ENCODE measurements at regions not wholly inside any gene's neighbourhood (a gene's known extent, or its start where the extent isn't known, plus 50 kb on each side); places are given as distances from the start of the nearest gene placed in this dataset.
"Not testable (repeated sequence)": the region's sequence is repeated elsewhere in the genome, so short reads cannot be mapped to it uniquely, and the experiment has no call there.

GRCh38 chr1:5632814-5633213 is 359.4 kb downstream of the NPHP4 start:
- DNase-seq (ENCODE audit: low read depth) = no peak

DNA sequence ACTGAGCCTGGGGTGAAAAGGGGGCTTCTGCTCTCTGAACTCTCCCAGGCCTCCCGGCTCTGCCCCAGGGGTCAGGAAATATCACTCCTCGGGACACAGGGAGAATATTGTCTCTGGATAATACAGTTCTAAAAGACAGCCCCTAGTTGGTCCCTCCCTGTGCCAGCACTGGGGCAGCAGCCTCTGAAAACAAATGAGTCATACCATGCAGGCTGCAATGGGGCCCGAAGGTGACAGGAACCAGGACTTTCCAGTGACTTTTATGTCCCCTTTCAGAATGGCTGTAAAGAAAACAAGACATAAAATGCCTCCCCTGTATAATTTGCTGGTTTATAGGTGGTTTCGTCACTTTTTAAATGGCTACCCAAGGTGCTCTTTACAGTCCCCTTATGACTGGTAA is 360.0 kb downstream of the NPHP4 start:
- DNase-seq (ENCODE audit: low read depth) = no peak

DNA sequence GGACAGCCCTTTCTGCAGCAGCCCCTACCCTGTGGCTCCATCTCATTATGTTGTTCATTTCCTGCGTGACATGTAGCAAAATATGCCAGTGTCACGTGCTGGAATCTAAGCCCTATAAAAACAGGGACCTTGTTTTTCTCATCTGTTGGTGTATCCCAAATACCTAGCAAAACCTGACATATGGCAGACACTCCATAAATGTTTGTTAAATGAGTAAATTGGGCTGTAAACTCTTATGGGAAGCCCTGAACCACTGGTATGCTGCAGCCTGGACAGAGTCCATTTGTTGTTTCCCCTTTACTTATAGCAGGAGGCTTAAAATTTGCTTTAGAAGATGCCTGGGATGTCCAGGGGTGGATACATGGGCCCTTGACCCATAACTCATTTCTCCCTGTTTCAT is 363.8 kb downstream of the NPHP4 start:
- no peak for DNase-seq (ENCODE audit: low read depth)

- DNase-seq (ENCODE audit: low read depth) = no peak
Observed at GRCh38 chr1:5623399-5623798, 368.8 kb downstream of the NPHP4 start.

GRCh38 chr1:5622412-5622811 is 369.8 kb downstream of the NPHP4 start:
- no peak for DNase-seq (ENCODE audit: low read depth)

- no peak for DNase-seq (ENCODE audit: low read depth)
Observed at GRCh38 chr1:5621692-5622091, 370.5 kb downstream of the NPHP4 start.

DNA sequence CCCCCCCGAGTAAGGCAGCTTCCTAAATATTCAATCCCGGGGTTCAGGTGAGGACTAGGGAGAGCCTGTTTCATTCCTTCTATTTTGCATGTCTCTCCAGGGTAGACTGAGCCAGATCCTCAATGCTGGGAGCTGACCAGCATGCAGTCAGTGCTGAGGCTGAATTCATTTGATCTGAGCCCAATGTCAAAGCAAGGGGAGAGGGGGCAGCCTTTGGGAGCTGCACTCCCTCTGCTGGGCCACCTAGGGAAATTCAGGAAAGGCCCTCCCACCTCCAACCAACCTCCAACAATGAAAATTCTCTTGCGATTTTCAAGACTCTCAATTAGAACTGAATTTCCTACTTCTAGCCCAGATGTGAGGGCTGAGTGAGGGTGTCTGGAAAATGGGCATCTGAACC is 371.2 kb downstream of the NPHP4 start:
- DNase-seq (ENCODE audit: low read depth) = no peak

- no peak for DNase-seq (ENCODE audit: low read depth)
Observed at GRCh38 chr1:5620418-5620817, 371.8 kb downstream of the NPHP4 start.

DNA sequence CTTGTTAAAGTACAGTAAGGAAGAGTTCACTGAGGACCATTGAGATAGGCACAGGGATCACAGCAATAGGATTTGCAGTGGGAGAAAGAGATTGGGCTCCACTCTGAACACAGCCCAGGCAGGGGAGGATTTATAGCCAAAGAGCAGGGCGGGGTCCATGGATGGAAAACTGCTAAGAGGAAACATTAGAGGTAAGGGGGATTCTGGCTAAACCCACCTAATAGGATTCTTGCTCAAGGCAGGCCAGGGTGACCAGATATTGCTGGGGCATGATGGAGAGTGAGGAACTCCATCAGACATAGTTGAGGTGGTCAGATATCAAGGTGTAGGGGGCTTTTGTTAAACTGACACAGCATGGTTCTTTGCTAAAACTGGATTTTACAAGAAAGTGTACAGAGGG is 372.8 kb downstream of the NPHP4 start:
- DNase-seq (ENCODE audit: low read depth) = no peak

DNA sequence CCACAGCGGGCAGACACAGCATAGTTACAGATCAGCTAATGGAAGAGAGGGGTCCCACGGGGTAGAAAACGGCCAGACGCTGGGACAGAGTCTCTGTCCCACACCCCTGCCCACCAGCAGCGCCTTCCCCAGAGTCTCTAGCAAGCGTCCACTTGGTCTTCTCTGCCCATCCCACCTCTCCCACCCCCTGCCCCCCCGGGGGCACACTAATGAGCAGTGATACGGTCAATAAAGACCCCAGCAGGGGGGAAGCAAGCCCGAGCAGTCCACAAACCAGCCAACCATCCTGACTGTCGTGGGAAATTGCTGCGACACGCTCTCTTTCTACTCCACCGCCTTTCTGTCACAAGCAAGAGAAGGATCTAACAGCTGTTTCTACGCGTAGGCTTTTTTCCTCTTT is 374.7 kb downstream of the NPHP4 start:
- DNase-seq (ENCODE audit: low read depth) = no peak

DNA sequence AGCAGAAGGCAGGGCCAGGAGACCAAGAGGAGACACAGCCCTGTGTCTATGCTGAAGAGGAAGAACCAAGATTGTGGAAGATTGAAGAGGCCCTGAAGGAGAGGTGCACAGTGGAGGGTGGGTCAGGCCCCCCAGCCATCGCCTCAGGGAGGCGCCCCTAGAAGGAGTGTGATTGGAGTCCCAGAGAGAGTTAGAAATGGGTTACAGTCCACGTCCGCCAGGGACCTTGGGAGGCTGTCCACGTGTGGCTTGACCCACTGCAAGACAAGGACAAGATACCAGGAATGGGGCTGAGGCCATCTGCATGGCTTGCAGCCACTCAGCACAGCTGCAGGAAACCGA is 375.1 kb downstream of the NPHP4 start:
- DNase-seq (ENCODE audit: low read depth) = no peak

DNA sequence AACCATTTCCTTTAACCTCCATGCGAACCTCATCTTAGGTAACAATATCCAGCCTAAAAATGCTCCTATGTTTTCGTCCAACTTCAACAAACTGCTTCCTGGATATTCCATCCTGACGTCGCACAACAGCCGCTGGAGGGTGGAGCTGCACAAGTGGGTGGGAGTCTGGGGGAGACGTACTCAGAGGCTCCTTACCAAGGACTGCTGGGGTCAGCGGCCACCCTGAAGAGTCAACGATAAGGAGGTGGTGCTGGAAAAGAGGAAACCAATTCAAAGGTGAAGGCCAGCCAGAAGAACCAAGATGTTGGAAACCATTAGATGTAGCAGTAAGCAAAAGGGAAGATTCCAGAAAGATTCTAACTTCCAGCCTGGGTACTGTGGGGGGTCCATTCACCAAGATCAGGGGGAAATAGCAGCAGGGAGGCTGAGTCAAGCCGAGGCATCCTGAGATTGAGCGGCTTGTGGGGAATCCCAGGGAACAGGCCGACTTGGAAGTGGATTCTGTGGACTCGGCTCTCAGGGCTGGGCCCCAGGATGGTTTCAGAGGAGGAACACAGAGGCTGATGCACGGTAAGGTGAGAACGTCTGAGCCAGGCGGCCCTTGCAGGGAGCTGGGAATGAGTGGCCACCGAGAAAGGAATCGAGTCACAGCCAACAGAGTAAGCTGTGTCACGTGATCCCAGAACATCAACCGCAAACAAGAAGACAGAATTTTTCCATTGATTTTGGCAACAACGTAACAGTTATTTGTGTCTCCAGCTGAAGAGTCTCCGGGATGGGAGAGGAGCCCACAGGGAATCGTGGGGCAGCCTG is 375.7 kb downstream of the NPHP4 start:
- DNase-seq (ENCODE audit: low read depth) = no peak

DNA sequence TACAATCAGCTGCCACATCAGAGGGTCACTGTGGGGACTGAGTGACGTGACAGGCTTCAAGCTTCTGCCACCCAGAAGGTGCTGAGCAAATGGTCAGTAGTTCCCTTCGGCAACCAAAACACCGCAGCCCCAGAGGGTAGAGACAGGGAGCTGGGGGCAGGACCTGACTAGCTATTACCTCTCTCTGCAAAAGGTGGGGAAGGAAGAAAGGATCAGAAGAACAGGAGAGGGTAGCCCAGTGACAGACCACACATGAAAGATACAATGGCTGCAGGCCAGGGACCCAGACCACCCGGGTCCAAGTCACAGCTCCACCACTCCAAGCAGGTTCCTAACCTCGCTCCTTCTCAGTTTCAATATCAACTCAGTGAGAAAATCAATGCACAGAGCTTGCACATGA is 377.1 kb downstream of the NPHP4 start:
- no peak for DNase-seq (ENCODE audit: low read depth)

- DNase-seq (ENCODE audit: low read depth) = no peak
Observed at GRCh38 chr1:5613900-5614299, 378.3 kb downstream of the NPHP4 start.

- no peak for DNase-seq (ENCODE audit: low read depth)
Observed at GRCh38 chr1:5611851-5612250, 380.4 kb downstream of the NPHP4 start.

DNA sequence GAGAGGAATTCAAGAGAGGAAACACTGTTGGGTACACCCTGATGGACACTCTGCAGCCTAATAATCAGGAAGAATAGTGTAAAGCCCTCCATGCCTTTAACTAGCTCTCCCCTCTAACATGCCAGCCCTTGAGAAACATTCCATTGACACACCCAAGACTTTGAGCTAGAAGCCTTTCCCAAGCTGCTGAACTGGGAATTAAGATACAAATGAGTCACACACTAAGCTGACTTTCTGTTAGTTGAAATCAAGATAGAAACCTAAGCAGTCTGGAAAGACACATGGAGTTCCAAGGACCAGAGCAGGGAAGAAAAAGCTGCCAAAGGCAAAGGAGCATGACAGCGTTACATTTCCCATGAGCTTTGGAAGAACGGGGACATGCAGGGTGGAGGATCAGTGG is 380.8 kb downstream of the NPHP4 start:
- no peak for DNase-seq (ENCODE audit: low read depth)

GRCh38 chr1:5610432-5610831 is 381.8 kb downstream of the NPHP4 start:
- no peak for DNase-seq (ENCODE audit: low read depth)

DNA sequence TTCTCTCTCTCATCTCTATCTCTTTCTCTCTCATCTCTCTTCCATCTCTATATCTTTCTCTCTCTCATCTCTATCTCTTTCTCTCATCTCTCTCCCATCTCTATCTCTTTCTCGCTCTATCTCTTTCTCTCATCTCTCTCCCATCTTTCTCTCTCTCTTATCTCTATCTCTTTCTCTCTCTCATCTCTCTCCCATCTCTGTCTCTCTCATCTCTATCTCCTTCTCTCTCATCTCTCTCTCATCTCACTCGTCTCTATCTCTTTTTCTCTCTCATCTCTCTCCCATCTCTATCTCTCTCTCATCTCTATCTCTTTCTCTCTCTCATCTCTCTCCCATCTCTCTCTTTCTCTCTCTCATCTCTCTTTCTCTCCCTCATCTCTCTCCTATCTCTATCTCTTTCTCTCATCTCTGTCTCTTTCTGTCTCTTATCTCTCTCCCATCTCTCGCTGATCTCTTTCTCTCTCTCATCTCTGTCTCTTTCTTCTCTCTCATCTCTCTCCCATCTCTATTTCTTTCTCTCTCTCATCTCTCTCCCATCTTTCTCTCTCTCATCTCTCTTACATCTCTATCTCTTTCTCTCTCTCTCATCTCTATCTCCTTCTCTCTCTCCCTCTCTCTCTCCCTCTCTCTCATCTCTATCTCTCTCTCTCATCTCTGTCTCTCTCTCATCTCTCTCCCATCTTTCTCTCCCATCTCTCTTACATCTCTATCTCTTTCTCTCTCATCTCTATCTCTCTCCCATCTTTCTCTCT is 388.7 kb downstream of the NPHP4 start:
- DNase-seq (ENCODE audit: low read depth) = no peak

DNA sequence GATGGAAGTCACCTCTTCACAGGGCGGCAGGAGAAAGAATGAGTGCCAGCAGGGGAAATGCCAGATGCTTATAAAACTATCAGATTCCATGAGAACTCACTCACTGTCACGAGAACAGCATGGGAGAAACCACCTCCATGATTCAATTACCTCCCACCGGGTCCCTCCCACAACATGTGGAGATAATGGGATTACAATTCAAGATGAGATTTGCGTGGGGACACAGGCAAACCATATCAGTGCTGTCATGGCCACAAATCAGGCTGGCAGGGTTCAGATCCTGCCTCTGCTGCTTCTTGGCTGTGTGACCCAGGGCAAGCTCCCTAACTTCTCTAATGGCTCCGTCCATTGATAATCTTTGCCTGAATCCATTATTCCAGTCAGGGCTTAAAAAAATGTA is 389.5 kb downstream of the NPHP4 start:
- DNase-seq (ENCODE audit: low read depth) = not testable (repeated sequence)

- DNase-seq (ENCODE audit: low read depth) = no peak
Observed at GRCh38 chr1:5601516-5601915, 390.7 kb downstream of the NPHP4 start.

GRCh38 chr1:5599541-5599940 is 392.7 kb downstream of the NPHP4 start:
- no peak for DNase-seq (ENCODE audit: low read depth)

DNA sequence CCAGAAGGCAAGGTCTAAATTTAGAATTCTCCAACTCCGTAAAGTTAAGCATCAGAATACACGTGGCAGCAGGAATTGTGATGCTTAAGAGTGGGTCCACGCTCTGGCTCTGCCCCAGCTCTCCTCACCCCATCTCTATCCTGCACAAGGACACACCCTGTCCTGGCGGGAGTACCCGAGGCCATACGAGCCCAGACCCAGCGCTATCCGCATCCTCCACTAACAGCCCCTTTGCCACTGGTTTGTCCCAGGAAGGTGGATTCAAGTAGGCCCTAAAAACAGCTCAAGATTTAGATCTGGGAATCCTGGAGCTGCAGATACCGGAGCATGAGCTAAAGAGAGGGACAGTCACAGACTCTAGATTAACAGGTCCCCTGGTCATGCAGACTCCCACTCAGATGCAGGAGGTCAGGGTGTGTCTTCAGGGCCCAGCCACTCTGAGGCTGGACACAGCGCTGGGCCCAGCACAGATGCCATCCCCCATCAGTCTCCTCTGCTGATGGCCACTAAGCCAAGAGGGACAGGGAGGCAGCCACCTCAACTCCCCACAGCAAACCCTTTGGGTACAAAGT is 393.3 kb downstream of the NPHP4 start:
- DNase-seq (ENCODE audit: low read depth) = no peak
